Psoas muscle (tissue), 7 donors: ENCODE measurements at regions not wholly inside any gene's neighbourhood (a gene's known extent, or its start where the extent isn't known, plus 50 kb on each side); places are given as distances from the start of the nearest gene placed in this dataset.

Source experiments
- ATAC-seq, 4 donors: fragments of 200-7000 bp; cut with Tn5 transposase; one replicate each; pipeline ENCODE4 v1.9.1; 2020; ENCODE audit warnings: moderate library complexity in 3 of 4, mild to moderate bottlenecking in 2 of 4
- DNase-seq, 2 donors: peaks; one replicate each; pipeline ENCODE4 v3.0.0-alpha.2; 2020
- H3K27ac ChIP-seq: fragments of 200-600 bp; one replicate; pipeline ENCODE4 v1.8.0; 2022
- H3K27me3 ChIP-seq, 3 donors: fragments of 200-600 bp in 1 of 3; one replicate each; pipeline versions ENCODE4 v1.6.1 to v1.8.0; 2013 to 2022; ENCODE audit warnings: low read length in 2 of 3, mild to moderate bottlenecking in 2 of 3, moderate library complexity in 1 of 3; ENCODE audit not compliant: insufficient read depth in 3 of 3
- H3K36me3 ChIP-seq, 2 donors: fragments of 200-600 bp in 1 of 2; one replicate each; pipeline versions ENCODE4 v1.6.1 to v1.8.0; 2013 to 2022; ENCODE audit warnings: low read depth in 1 of 2, mild to moderate bottlenecking in 1 of 2, moderate library complexity in 1 of 2; ENCODE audit not compliant: insufficient read depth in 1 of 2
- H3K4me1 ChIP-seq: fragments of 200-600 bp; one replicate; pipeline ENCODE4 v1.8.0; 2022
- H3K4me3 ChIP-seq: fragments of 200-600 bp; one replicate; pipeline ENCODE4 v1.8.0; 2022; ENCODE audit warnings: mild to moderate bottlenecking
- H3K9me3 ChIP-seq: fragments of 200-600 bp; one replicate; pipeline ENCODE4 v1.8.0; 2022
- CTCF ChIP-seq: fragments of 200-600 bp; IDR thresholded peaks from one replicate; pipeline ENCODE4 v1.8.0; 2022; ENCODE audit warnings: antibody characterized with exemption
- WGBS, 3 donors: extraction: QIAGEN DNeasy Blood & Tissue Kit; methylation state at CpG; one replicate each; pipeline versions ENCODE4 v1.1.6 to v1.1.7; 2013; 5-methylcytosine and 5-hydroxymethylcytosine counted together
- intact Hi-C, 2 donors: fragments of 100-400 bp; cut with DNase I; formaldehyde crosslinking; loops; one replicate each; pipeline versions ENCODE4 v1.11.0 to v1.14.2; 2022
- donor health status: healthy with polysubstance abuse.
- donor health status: DM: no; HTN: no; CAD: no; lungs with moderate emphysema.
- donor health status: Bipolar disorder and iron deficiency.
- donor health status: healthy.
- donor health status: DM: yes; HTN: yes; CAD: no.
- donor health status: DM: no; HTN: no; CAD: no.
- donor health status: DM: yes; HTN: yes; CAD: no.

- H3K27ac ChIP-seq = no peak overlapping the region
- no peak for DNase-seq
- H3K4me3 ChIP-seq = no peak overlapping the region
- no peaks in the 10 kb centered on the region for H3K36me3 ChIP-seq
- WGBS, 3 donors = 29 to 74% (median 56%) methylated on average over 2 of the region's 2 CpGs
- intact Hi-C loops = no loop called here
- H3K9me3 ChIP-seq = no peaks in the 10 kb centered on the region
- no peaks in the 10 kb centered on the region for H3K4me1 ChIP-seq
- no peak for ATAC-seq
- H3K27me3 ChIP-seq = no peaks in the 10 kb centered on the region
- no peak for TF ChIP-seq CTCF
These were observed 522.5 kb upstream of the AGA start for GRCh38 chr4:177964693-177965168.

GRCh38 chr4:177967328-177967727 is 525.1 kb upstream of the AGA start:
- H3K4me1 ChIP-seq = no peaks in the 10 kb centered on the region
- intact Hi-C loops = no loop called here
- no peaks in the 10 kb centered on the region for H3K27me3 ChIP-seq
- no peaks in the 10 kb centered on the region for H3K9me3 ChIP-seq
- no peak for DNase-seq
- H3K4me3 ChIP-seq = no peak overlapping the region
- no peak overlapping the region for H3K27ac ChIP-seq
- TF ChIP-seq CTCF = no peak
- ATAC-seq = no peak
- 52 to 73% (median 69%) methylated on average over 3 of the region's 3 CpGs for WGBS, 3 donors
- no peaks in the 10 kb centered on the region for H3K36me3 ChIP-seq

GRCh38 chr4:177968817-177969442 is 526.7 kb upstream of the AGA start:
- no peaks in the 10 kb centered on the region for H3K9me3 ChIP-seq
- no peak overlapping the region for H3K4me3 ChIP-seq
- WGBS, 3 donors = 53 to 60% (median 54%) methylated on average over 4 of the region's 4 CpGs
- no peaks in the 10 kb centered on the region for H3K4me1 ChIP-seq
- no peak overlapping the region for H3K27ac ChIP-seq
- no peak for ATAC-seq
- H3K36me3 ChIP-seq = no peaks in the 10 kb centered on the region
- no peaks in the 10 kb centered on the region for H3K27me3 ChIP-seq
- no peak for TF ChIP-seq CTCF
- no peak for DNase-seq
- intact Hi-C loops = no loop called here

- 64 to 81% (median 77%) methylated on average over 1 of the region's 1 CpG for WGBS, 3 donors
- Histone ChIP-seq H3K27ac (no peak overlapping the region), H3K36me3 (no peaks in the 10 kb centered on the region), H3K4me1 (no peaks in the 10 kb centered on the region), H3K27me3 (no peaks in the 10 kb centered on the region), H3K9me3 (no peaks in the 10 kb centered on the region), H3K4me3 (no peak overlapping the region)
- DNase-seq = no peak
- intact Hi-C loops = no loop called here
- no peak for TF ChIP-seq CTCF
- ATAC-seq = no peak
These were observed 532.2 kb upstream of the AGA start for GRCh38 chr4:177974461-177974860.
